Esophagus squamous epithelium (tissue), 4 donors: ENCODE measurements at regions not wholly inside any gene's neighbourhood (a gene's known extent, or its start where the extent isn't known, plus 50 kb on each side); places are given as distances from the start of the nearest gene placed in this dataset.

Source experiments
- CTCF ChIP-seq, 6 experiments: fragments of 450-650 bp in 4 of 6; fragments of 200-600 bp in 2 of 6; sonication (generic) in 2 of 6; IDR thresholded peaks; one replicate each; pipeline ENCODE4 v1.5.1; 2016 to 2019; ENCODE audit warnings: antibody characterized with exemption in 6 of 6, mild to moderate bottlenecking in 4 of 6, moderate library complexity in 4 of 6
- POLR2A ChIP-seq, 4 donors: fragments of 450-650 bp; IDR thresholded peaks; one replicate each; pipeline ENCODE4 v1.6.1; 2017; ENCODE audit warnings: antibody characterized with exemption in 4 of 4, mild to moderate bottlenecking in 4 of 4, moderate library complexity in 3 of 4

GRCh38 chr13:106032441-106032840 lies 503.0 kb downstream of the EFNB2 start:
- TF ChIP-seq CTCF (IDR thresholded peaks at IDR 0.05) (no peak), POLR2A (IDR thresholded peaks at IDR 0.05) (no peak)
